Mucosa of descending colon (tissue), 3 donors: ENCODE measurements at regions not wholly inside any gene's neighbourhood (a gene's known extent, or its start where the extent isn't known, plus 50 kb on each side); places are given as distances from the start of the nearest gene placed in this dataset.

ENCODE experiments used
- ATAC-seq: fragments of 200-7000 bp; cut with Tn5 transposase; one replicate; pipeline ENCODE4 v1.9.1; 2020; ENCODE audit warnings: mild to moderate bottlenecking, moderate library complexity
- DNase-seq, 3 donors: peaks; one replicate each; pipeline ENCODE4 v3.0.0-alpha.2; 2020
- H3K36me3 ChIP-seq: fragments of 200-600 bp; one replicate; pipeline ENCODE4 v1.8.0; 2021; ENCODE audit warnings: low read depth, mild to moderate bottlenecking
- H3K4me1 ChIP-seq: fragments of 200-600 bp; one replicate; pipeline ENCODE4 v1.8.0; 2021; ENCODE audit warnings: low read depth, mild to moderate bottlenecking
- H3K4me3 ChIP-seq: fragments of 200-600 bp; one replicate; pipeline ENCODE4 v1.8.0; 2021; ENCODE audit warnings: mild to moderate bottlenecking
- H3K9me3 ChIP-seq: fragments of 200-600 bp; one replicate; pipeline ENCODE4 v1.8.0; 2021; ENCODE audit warnings: mild to moderate bottlenecking
- intact Hi-C, 2 donors: fragments of 100-400 bp; cut with DNase I in 1 of 2; cut with micrococcal nuclease in 1 of 2; formaldehyde crosslinking; loops; one replicate each; pipeline versions ENCODE4 v1.11.0 to v1.11.1; 2022; cut with DNase I, micrococcal nuclease
- TF ChIP-seq, protein P1 (sequence below): fragments of 200-600 bp; IDR thresholded peaks from one replicate; pipeline ENCODE4 v1.8.0; 2022; ENCODE audit warnings: antibody characterized with exemption, mild to moderate bottlenecking
- donor health status: DM: no; HTN: no; CAD: no; lungs with moderate emphysema.
- donor health status: DM: no; HTN: no; CAD: no.
- donor health status: DM: no; HTN: yes; CAD: no.

GRCh38 chr20:59411589-59411988 lies 111.2 kb downstream of the EDN3 start:
- TF ChIP-seq, protein P1, sequence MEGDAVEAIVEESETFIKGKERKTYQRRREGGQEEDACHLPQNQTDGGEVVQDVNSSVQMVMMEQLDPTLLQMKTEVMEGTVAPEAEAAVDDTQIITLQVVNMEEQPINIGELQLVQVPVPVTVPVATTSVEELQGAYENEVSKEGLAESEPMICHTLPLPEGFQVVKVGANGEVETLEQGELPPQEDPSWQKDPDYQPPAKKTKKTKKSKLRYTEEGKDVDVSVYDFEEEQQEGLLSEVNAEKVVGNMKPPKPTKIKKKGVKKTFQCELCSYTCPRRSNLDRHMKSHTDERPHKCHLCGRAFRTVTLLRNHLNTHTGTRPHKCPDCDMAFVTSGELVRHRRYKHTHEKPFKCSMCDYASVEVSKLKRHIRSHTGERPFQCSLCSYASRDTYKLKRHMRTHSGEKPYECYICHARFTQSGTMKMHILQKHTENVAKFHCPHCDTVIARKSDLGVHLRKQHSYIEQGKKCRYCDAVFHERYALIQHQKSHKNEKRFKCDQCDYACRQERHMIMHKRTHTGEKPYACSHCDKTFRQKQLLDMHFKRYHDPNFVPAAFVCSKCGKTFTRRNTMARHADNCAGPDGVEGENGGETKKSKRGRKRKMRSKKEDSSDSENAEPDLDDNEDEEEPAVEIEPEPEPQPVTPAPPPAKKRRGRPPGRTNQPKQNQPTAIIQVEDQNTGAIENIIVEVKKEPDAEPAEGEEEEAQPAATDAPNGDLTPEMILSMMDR: no peak
- no peak overlapping the region for H3K4me3 ChIP-seq
- DNase-seq (no peak), ATAC-seq (no peak)
- H3K9me3 ChIP-seq: no peaks in the 10 kb centered on the region
- H3K4me1 ChIP-seq: no peaks in the 10 kb centered on the region
- intact Hi-C loops: no loop called here
- H3K36me3 ChIP-seq: no peaks in the 10 kb centered on the region

- no peak for DNase-seq
- intact Hi-C loops: no loop called here
- no peak for ATAC-seq
- H3K9me3 ChIP-seq: no peaks in the 10 kb centered on the region
- TF ChIP-seq, protein P1: no peak
- H3K4me3 ChIP-seq: no peak overlapping the region
- H3K4me1 ChIP-seq: no peaks in the 10 kb centered on the region
- H3K36me3 ChIP-seq: no peaks in the 10 kb centered on the region
Observed at GRCh38 chr20:59412181-59412580, 111.8 kb downstream of the EDN3 start.

- ATAC-seq: no peak
- no peaks in the 10 kb centered on the region for H3K36me3 ChIP-seq
- intact Hi-C loops: no loop called here
- H3K4me3 ChIP-seq: no peak overlapping the region
- no peaks in the 10 kb centered on the region for H3K9me3 ChIP-seq
- no peak for DNase-seq
- no peaks in the 10 kb centered on the region for H3K4me1 ChIP-seq
- TF ChIP-seq, protein P1: no peak
Observed at GRCh38 chr20:59412875-59413284, 112.5 kb downstream of the EDN3 start.

DNA sequence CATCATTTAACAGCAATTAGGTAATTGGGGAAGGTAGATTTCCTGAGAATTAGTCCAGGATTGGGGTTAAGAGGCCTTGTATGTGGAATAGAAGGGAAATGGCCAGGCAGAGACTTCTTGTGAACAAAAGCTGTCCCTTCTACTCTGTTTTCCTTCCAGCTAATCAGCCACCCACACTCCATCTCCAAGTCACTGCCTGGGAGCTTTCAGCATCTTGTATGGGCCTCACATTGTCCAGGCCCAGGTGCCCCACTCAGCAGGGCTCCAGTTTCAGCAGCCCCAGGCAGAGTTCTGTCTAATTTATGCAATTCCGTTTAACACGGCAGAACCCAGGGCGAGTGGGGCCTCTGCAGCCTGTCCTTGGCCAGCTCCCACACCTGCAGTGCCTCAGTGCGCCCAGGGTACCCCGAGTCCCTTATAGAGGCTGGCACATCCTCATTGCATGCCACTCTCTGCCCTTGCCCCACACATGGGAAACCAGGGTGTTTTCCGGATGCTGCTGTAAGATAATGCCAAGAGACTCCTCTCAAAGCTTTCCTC lies 113.0 kb downstream of the EDN3 start:
- no peak overlapping the region for H3K4me3 ChIP-seq
- no peak for DNase-seq
- ATAC-seq: no peak
- TF ChIP-seq, protein P1: no peak
- H3K36me3 ChIP-seq: no peaks in the 10 kb centered on the region
- no peaks in the 10 kb centered on the region for H3K4me1 ChIP-seq
- no peaks in the 10 kb centered on the region for H3K9me3 ChIP-seq
- intact Hi-C loops: no loop called here

DNA sequence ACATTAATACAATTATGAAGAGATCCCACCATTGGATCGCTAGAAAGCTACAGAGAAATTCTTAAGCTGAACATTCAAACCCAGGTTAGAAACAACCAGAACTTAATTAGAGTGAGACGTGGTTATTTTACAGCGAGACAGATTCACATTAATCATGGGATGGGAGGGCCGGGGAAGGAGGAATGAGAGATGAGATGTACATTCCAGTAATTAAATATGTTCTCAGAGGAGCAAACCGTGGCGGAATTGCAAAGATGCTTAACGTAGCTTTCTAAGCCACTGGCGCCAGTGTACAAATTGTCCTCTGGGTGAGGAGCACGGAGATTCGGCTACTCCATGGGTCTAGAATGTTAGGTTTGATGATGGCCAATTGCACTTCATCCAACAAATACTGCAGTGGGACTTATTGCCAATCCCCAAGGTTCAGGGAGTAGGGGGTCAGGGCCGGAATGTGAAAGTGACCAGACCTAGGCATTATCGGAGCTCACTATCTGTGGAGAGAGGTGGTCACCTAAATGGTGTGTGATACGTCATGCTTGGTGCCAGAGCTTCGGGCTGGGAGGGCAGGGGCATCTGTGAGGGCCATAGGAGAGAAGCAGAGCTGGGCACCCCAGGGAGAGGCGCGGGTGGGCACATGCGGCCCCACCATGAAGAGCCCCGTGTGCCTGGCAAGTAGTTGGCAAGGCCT lies 114.7 kb downstream of the EDN3 start:
- Histone ChIP-seq H3K9me3 (no peaks in the 10 kb centered on the region), H3K4me3 (no peak overlapping the region), H3K4me1 (no peaks in the 10 kb centered on the region), H3K36me3 (no peaks in the 10 kb centered on the region)
- DNase-seq: no peak
- TF ChIP-seq, protein P1: no peak
- ATAC-seq: no peak
- intact Hi-C loops: no loop called here
